ENCODE measurements at regions not wholly inside any gene's neighbourhood (a gene's known extent, or its start where the extent isn't known, plus 50 kb on each side); places are given as distances from the start of the nearest gene placed in this dataset.

DNA sequence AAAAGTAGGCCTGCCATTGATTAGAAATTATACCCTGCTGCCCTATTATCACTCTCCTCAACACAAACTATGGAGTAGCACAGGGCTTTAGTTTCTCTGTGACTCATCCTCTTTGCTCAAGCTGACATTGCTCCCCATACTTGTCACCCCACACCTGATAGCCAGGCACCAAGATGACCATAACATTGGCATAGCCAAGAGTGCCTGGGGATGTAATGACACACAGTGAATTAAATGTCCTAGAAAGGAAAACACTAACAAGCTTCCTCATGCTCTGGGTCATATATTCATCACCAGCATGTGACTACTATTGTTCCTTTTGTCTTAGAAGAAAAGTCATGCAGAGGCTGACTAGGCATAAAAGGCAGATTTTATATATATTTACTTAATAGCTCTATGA is 137.8 kb upstream of the RND3 start:
- TF ChIP-seq CTCF (IDR thresholded peaks at IDR 0.05; ENCODE audit: extremely low read depth in 1 of 2, insufficient read depth in 1 of 2, low read depth in 1 of 2, low read length in 2 of 2) (no peak), EZH2 (IDR thresholded peaks at IDR 0.05; ENCODE audit: borderline replicate concordance, low read depth, low read length, severe bottlenecking) (no peak), POLR2A (IDR thresholded peaks at IDR 0.05; ENCODE audit: low read depth, low read length) (no peak), POLR2AphosphoS5 (IDR thresholded peaks at IDR 0.05; ENCODE audit: insufficient read depth, low read depth, low read length) (no peak), MYC (IDR thresholded peaks at IDR 0.05; ENCODE audit: low read depth, low read length) (no peak), JUN (IDR thresholded peaks at IDR 0.05; ENCODE audit: borderline replicate concordance, insufficient read depth, insufficient read length, low read depth) (peak; percentile 21)
- TF ChIP-seq, protein P1, sequence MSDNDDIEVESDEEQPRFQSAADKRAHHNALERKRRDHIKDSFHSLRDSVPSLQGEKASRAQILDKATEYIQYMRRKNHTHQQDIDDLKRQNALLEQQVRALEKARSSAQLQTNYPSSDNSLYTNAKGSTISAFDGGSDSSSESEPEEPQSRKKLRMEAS (IDR thresholded peaks at IDR 0.05; ENCODE audit: insufficient read depth, insufficient read length) = no peak

All from endothelial cell of umbilical vein (primary cell).